Astrocyte (in vitro differentiated cells and primary cell): ENCODE measurements at regions not wholly inside any gene's neighbourhood (a gene's known extent, or its start where the extent isn't known, plus 50 kb on each side); places are given as distances from the start of the nearest gene placed in this dataset.

Experiments
- DNase-seq: peaks from one replicate; pipeline ENCODE4 v3.0.0-alpha.2; 2010; ENCODE audit warnings: low read depth
- FAIRE-seq: peaks from 2 replicates; lab custom pipeline; 2011; peaks lifted over from hg19 to GRCh38; lab: Jason Lieb, UNC
- H2AFZ ChIP-seq: 2 replicates; pipeline ENCODE4 v1.6.0; 2012; ENCODE audit warnings: low read depth, low read length, inconsistent platforms
- H3K27ac ChIP-seq: 2 replicates; pipeline ENCODE4 v1.5.1; 2011; ENCODE audit warnings: low read depth, low read length, inconsistent platforms
- H3K27me3 ChIP-seq: 2 replicates; pipeline ENCODE4 v1.6.0; 2011; ENCODE audit warnings: low read length, inconsistent platforms; ENCODE audit not compliant: insufficient read depth
- H3K36me3 ChIP-seq: 2 replicates; pipeline ENCODE4 v1.5.1; 2011; ENCODE audit warnings: low read length, inconsistent platforms; ENCODE audit not compliant: insufficient read depth
- H3K4me1 ChIP-seq: 2 replicates; pipeline ENCODE4 v1.5.1; 2011; ENCODE audit warnings: low read length, inconsistent platforms; ENCODE audit not compliant: insufficient read depth
- H3K4me2 ChIP-seq: 2 replicates; pipeline ENCODE4 v1.6.0; 2012; ENCODE audit warnings: low read length, inconsistent platforms
- H3K4me3 ChIP-seq: 2 replicates; pipeline ENCODE4 v1.5.1; 2011; ENCODE audit warnings: low read depth, mild to moderate bottlenecking, low read length, inconsistent platforms; ENCODE audit not compliant: insufficient read depth
- H3K79me2 ChIP-seq: 2 replicates; pipeline ENCODE4 v1.6.0; 2012; ENCODE audit warnings: mild to moderate bottlenecking, low read length, inconsistent platforms; ENCODE audit not compliant: insufficient read depth
- H3K9ac ChIP-seq: 2 replicates; pipeline ENCODE4 v1.6.0; 2012; ENCODE audit warnings: mild to moderate bottlenecking, low read length, inconsistent platforms
- H3K9me3 ChIP-seq: 2 replicates; pipeline ENCODE4 v1.5.1; 2012; ENCODE audit warnings: low read depth, mild to moderate bottlenecking, low read length, inconsistent platforms; ENCODE audit not compliant: insufficient read depth
- H4K20me1 ChIP-seq: 2 replicates; pipeline ENCODE4 v1.6.0; 2012; ENCODE audit warnings: low read length, inconsistent platforms; ENCODE audit not compliant: insufficient read depth
- H3K27ac Mint-ChIP-seq: one replicate; pipeline ENCODE4 v1.8.0; 2021; ENCODE audit warnings: mild to moderate bottlenecking, mixed read lengths; ENCODE audit not compliant: unreplicated experiment
- H3K27me3 Mint-ChIP-seq: one replicate; pipeline ENCODE4 v1.8.0; 2021; ENCODE audit warnings: low read depth, mixed read lengths; ENCODE audit not compliant: unreplicated experiment
- H3K36me3 Mint-ChIP-seq: one replicate; pipeline ENCODE4 v1.8.0; 2021; ENCODE audit warnings: low read depth, mixed read lengths; ENCODE audit not compliant: unreplicated experiment
- H3K4me1 Mint-ChIP-seq: one replicate; pipeline ENCODE4 v1.8.0; 2021; ENCODE audit warnings: low read depth, mixed read lengths; ENCODE audit not compliant: unreplicated experiment
- H3K4me3 Mint-ChIP-seq: one replicate; pipeline ENCODE4 v1.8.0; 2021; ENCODE audit warnings: mild to moderate bottlenecking, moderate library complexity, mixed read lengths; ENCODE audit not compliant: unreplicated experiment
- H3K9me3 Mint-ChIP-seq: one replicate; pipeline ENCODE4 v1.8.0; 2021; ENCODE audit warnings: mild to moderate bottlenecking, mixed read lengths; ENCODE audit not compliant: unreplicated experiment
- CTCF ChIP-seq: IDR thresholded peaks from 2 replicates; pipeline ENCODE4 v1.5.1; 2011; ENCODE audit warnings: low read depth, mild to moderate bottlenecking, inconsistent platforms, low read length, moderate library complexity; ENCODE audit not compliant: insufficient read depth
- EZH2 ChIP-seq: IDR thresholded peaks from 2 replicates; pipeline ENCODE4 v1.6.1; 2012; ENCODE audit warnings: mild to moderate bottlenecking, low read length, inconsistent platforms; ENCODE audit not compliant: insufficient read depth

DNA sequence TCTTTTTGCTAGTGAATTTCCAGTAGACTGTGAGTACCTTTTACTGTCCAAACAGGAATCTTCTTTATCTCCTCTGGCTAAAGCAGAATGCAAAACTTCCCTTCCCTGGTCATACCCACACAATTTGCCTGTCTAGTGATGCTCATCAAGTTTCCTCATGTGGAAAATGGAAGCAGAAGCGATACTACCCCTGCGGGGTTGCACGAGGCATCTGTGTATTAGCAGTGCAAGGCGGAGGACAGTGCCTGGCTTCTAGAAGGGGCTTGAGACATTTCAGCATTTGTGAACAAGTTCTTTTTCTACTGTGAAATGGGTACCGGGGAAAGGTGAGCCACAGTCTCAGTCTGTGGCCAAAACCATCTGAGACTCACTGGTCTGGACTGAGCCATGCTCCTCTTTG lies 340.9 kb downstream of the AACS start:
- Mint-ChIP-seq H3K9me3 (peaks cover 6% of the 10 kb centered on the region), H3K27me3 (peaks cover 13% of the 10 kb centered on the region)
- no peak for FAIRE-seq

GRCh38 chr12:125408718-125409117 lies 343.5 kb downstream of the AACS start:
- Histone ChIP-seq H4K20me1 (no peaks in the 10 kb centered on the region), H3K4me2 (no peak overlapping the region), H3K36me3 (no peaks in the 10 kb centered on the region), H3K79me2 (no peaks in the 10 kb centered on the region), H3K4me1 (no peaks in the 10 kb centered on the region), H3K4me3 (no peak overlapping the region), H3K27ac (no peak overlapping the region), H3K27me3 (no peaks in the 10 kb centered on the region), H3K9ac (no peak overlapping the region), H2AFZ (no peak overlapping the region), H3K9me3 (no peaks in the 10 kb centered on the region)
- peaks cover 13% of the 10 kb centered on the region for H3K27me3 Mint-ChIP-seq
- no peaks in the 10 kb centered on the region for H3K36me3 Mint-ChIP-seq
- no peak overlapping the region for H3K27ac Mint-ChIP-seq
- FAIRE-seq = no peak
- H3K9me3 Mint-ChIP-seq = no peaks in the 10 kb centered on the region
- no peak for TF ChIP-seq CTCF
- TF ChIP-seq EZH2 = no peak
- DNase-seq = no peak
- no peaks in the 10 kb centered on the region for H3K4me1 Mint-ChIP-seq
- H3K4me3 Mint-ChIP-seq = no peak overlapping the region

More for the DNA sequence above, 340.9 kb downstream of the AACS start:
- no peak for DNase-seq
- Histone ChIP-seq H3K9me3 (peaks cover 4% of the 10 kb centered on the region), H3K27me3 (no peaks in the 10 kb centered on the region), H3K4me1 (no peaks in the 10 kb centered on the region), H3K79me2 (no peaks in the 10 kb centered on the region), H3K4me2 (no peak overlapping the region), H3K36me3 (no peaks in the 10 kb centered on the region), H3K9ac (no peak overlapping the region), H2AFZ (no peak overlapping the region), H3K27ac (no peak overlapping the region), H4K20me1 (no peaks in the 10 kb centered on the region), H3K4me3 (no peak overlapping the region)
- Mint-ChIP-seq H3K36me3 (peaks cover 2% of the 10 kb centered on the region), H3K4me1 (no peaks in the 10 kb centered on the region), H3K27ac (no peak overlapping the region), H3K4me3 (no peak overlapping the region)
- TF ChIP-seq CTCF (no peak), EZH2 (no peak)

- H3K4me1 ChIP-seq = no peaks in the 10 kb centered on the region
- Mint-ChIP-seq H3K36me3 (no peaks in the 10 kb centered on the region), H3K9me3 (no peaks in the 10 kb centered on the region), H3K27me3 (peaks cover 5% of the 10 kb centered on the region), H3K27ac (no peak overlapping the region), H3K4me3 (no peak overlapping the region), H3K4me1 (no peaks in the 10 kb centered on the region)
- no peaks in the 10 kb centered on the region for H3K79me2 ChIP-seq
- no peak overlapping the region for H3K27ac ChIP-seq
- no peaks in the 10 kb centered on the region for H3K27me3 ChIP-seq
- H4K20me1 ChIP-seq = no peaks in the 10 kb centered on the region
- no peak overlapping the region for H3K9ac ChIP-seq
- no peak overlapping the region for H3K4me2 ChIP-seq
- FAIRE-seq (no peak), DNase-seq (no peak)
- H3K36me3 ChIP-seq = no peaks in the 10 kb centered on the region
- H2AFZ ChIP-seq = no peak overlapping the region
- H3K9me3 ChIP-seq = no peaks in the 10 kb centered on the region
- no peak for TF ChIP-seq CTCF
- no peak for TF ChIP-seq EZH2
- no peak overlapping the region for H3K4me3 ChIP-seq
These were observed 347.3 kb downstream of the AACS start for GRCh38 chr12:125412506-125412905.
